GM21447 (cell line): ENCODE measurements at regions not wholly inside any gene's neighbourhood (a gene's known extent, or its start where the extent isn't known, plus 50 kb on each side); places are given as distances from the start of the nearest gene placed in this dataset.

ENCODE experiments used
- ATAC-seq: cut with Tn5 transposase; IDR thresholded peaks from one replicate; pipeline ENCODE4 v1.9.1; 2021; ENCODE audit not compliant: unreplicated experiment

- ATAC-seq: no peak
Observed at GRCh38 chr6:103236923-103237322, 1622.8 kb downstream of the HACE1 start.

GRCh38 chr6:103231181-103231580 is 1628.5 kb downstream of the HACE1 start:
- no peak for ATAC-seq

DNA sequence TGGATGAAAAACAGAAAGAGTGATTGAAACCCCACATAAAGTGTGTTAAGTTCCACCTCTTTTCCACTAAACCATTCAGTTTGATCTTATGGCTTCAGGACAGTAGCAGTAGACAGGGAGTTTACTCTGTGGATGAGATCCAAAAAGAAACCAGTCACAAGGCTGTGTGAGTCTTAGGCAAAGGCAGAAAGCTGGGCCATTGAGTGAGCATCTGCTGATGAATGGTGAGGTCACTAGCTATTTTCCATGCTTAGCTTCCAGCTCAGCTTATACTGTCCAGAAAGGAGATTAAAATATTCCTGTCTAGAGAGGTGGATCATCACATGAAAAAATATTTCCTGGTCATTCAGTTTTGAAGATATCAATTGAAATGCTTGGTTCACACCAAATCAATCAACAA is 1643.9 kb downstream of the HACE1 start:
- no peak for ATAC-seq

DNA sequence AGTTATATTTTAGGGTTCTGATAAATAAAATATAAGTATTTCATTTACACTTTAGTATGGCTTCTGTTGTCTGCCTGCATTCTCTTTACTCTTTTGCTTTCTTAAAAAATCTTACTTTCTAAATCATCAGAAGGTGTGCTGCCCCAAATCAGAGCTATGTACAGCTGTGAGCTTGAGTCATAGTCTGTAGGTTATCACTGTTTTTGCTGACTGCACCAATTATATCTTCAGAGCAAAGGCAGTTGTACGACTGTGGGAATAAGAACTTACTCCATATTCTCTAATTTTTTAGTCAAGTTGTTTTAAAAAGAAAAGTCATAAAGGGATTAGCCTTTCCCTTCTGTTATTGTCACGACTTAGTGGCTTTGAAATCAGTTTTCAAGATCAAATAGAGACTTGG is 1649.0 kb downstream of the HACE1 start:
- ATAC-seq: no peak

DNA sequence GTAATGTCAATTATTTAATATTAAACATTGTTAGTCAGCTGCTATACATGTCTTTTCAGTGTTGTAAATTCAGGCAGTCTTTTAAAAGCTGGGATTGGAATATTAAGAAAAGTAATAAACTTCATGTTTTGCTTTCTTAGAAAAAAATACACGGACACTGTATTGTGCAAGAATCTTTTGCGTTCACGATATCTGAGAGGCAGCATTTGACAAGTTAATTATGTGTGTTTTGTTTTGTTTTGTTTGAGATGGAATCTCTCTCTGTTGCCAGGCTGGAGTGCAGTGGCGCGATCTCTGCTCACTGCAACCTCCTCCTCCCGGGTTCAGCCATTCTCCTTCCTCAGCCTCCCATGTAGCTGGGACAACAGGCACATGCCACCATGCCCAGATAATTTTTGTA is 1661.3 kb downstream of the HACE1 start:
- no peak for ATAC-seq

DNA sequence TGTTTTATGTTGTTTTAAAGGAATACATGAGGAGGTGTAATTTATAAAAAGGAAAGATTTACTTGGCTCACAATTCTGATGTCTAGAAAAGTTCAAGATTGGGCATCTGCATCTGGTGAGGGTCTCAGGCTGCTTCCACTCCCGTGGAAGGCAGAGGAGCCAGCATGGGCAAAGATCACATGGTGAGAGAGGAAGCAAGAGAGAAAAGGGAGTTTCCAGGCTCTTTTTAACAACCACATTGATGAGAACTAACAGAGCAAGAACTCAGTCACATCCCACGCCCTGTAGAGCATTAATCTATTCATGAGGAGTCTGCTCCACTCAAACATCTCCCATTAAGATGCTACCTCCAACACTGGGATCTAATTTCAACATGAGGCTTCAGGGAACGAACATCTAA is 1666.3 kb downstream of the HACE1 start:
- ATAC-seq: no peak

DNA sequence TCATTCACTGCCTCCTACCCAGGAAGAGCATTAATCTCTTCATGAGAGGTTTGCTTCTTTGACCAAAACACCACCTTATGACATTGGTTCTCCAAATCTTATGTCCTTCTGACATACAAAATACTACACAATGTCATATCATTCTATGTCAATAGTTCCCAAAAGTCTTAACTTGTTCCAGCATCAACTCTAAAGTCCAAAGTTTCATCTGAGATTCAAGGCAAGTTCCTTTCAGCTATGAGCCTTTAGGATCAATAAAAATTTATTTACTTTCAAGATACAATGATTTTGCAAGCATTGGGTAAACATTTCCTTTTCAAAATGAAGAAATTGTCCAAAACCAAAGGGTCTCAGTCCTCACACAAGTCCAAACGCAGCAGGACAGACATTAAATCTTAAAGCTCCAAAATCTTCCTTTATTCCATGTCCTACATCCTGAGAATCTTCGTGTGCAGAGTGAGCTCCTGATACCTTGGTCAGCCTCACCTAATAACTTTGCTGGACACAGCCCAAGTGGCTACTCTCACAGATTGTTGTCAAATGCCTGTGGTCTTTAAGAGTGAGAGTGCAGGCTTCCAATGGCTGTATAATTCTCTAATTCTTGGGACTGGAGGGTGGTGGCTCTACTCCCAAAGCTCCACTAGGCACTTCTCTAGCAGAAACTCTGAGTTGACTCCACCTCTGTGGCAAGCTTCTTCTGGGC is 1668.2 kb downstream of the HACE1 start:
- ATAC-seq: no peak

- ATAC-seq: no peak
Observed at GRCh38 chr6:103184776-103185175, 1674.9 kb downstream of the HACE1 start.

DNA sequence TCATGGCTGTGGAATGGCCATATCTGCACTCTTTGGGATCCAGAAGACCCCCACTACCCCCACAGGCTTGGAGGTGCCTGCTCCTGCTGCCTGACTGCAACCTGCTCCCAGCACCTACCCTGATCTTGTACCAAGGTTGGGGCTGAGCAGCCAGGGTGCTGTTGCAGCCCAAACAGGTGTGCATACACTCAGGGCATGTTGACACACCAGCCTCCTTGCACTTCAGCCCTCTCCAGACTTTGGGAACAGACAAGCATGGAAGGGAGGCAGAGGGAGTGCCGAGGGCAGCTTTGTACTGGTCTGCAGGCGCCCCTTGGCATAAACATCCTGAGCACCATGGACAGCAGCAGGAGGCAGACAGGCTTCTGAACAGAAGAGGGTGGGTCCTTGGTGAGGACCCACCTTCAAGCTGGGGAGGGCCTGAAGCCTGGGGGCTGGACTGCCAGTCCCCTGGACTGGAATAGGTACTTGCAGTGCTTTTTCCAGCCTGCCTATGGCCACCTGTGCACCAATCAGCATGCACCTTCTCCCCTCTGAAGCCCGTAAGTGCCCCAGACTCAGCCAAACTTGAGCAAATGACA is 1675.8 kb downstream of the HACE1 start:
- ATAC-seq: no peak

DNA sequence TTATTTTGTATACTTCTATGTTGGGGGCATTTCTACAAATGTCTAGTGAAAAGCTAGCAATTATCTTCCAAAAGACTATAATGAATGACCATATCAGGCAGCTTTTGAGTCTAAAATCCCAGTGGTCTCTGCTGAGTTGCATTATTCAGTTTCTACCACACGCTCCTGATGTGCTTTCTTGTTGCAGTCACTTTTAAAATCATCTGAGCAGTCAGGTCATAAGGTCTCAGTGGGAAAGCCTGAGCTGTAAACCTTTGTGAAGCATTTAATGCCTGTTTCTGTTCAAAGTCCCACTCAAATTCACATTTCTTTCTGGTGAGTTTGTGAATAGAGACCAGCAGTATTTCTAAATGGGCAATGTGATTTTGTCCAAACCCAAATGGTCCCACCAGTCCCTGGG is 1681.5 kb downstream of the HACE1 start:
- no peak for ATAC-seq

DNA sequence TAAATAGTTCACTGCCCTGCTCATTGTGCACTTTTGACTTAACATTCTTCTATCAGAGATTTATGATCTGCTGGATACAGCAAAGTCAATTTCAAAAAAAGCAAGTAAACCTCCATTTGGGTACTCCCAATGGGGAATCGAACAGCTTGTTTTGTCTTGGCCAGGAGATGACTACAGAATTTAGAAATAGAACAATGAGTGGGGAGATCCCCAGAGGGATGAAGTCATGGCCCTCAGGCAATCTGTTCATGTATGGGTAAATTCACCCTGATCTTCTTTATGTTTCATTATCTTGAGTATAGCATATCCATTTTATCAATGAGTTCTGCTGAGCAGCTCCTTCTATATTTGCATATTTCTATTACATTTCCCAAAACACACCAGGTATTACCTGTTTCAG is 1681.9 kb downstream of the HACE1 start:
- no peak for ATAC-seq

GRCh38 chr6:103175056-103175455 is 1684.7 kb downstream of the HACE1 start:
- ATAC-seq: no peak

- no peak for ATAC-seq
Observed at GRCh38 chr6:103167345-103168071, 1692.2 kb downstream of the HACE1 start.

GRCh38 chr6:103154779-103155572 is 1704.7 kb downstream of the HACE1 start:
- ATAC-seq: no peak

GRCh38 chr6:103153016-103153415 is 1706.7 kb downstream of the HACE1 start:
- no peak for ATAC-seq

GRCh38 chr6:103142902-103143301 is 1716.8 kb downstream of the HACE1 start:
- ATAC-seq: no peak

GRCh38 chr6:103140308-103141027 is 1719.3 kb downstream of the HACE1 start:
- ATAC-seq: no peak

DNA sequence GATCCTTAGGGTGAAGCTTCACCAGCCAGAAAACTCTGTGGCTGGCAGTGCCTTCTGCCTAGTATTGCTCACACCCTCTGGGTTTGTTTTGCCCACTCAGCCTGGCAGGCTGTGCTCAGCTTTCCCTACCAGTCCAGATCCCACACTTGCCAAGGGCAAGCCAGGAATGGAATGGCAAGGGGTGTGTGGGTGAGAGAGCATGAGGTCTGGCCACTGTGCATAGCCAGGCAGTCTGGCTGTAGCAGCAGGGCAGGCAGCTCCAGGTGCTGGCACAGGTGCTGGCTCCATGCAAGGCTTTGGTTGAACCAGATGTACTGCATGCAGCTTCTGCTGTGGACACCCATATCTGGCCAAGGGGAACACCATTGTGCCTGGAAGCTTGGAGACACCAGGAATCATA is 1720.3 kb downstream of the HACE1 start:
- ATAC-seq: no peak

DNA sequence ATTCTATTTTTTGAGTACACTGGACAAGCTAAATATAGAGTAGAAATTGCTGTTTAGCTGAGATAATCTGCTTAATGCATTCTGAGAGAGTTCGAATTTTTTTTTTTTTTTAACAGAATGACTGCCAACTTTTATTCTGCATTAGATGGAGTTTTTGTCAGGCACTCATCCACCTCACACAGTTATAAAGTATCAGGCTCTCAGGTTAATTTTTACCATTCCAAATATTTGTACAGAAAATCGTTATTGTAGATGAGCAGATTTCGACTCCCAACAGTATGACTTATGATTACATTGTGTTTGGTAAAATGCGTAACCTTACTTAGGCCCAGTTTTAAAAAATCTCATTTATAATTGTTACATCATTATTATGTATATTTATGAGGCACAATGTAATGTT is 1731.0 kb downstream of the GRIK2 start:
- ATAC-seq: no peak

DNA sequence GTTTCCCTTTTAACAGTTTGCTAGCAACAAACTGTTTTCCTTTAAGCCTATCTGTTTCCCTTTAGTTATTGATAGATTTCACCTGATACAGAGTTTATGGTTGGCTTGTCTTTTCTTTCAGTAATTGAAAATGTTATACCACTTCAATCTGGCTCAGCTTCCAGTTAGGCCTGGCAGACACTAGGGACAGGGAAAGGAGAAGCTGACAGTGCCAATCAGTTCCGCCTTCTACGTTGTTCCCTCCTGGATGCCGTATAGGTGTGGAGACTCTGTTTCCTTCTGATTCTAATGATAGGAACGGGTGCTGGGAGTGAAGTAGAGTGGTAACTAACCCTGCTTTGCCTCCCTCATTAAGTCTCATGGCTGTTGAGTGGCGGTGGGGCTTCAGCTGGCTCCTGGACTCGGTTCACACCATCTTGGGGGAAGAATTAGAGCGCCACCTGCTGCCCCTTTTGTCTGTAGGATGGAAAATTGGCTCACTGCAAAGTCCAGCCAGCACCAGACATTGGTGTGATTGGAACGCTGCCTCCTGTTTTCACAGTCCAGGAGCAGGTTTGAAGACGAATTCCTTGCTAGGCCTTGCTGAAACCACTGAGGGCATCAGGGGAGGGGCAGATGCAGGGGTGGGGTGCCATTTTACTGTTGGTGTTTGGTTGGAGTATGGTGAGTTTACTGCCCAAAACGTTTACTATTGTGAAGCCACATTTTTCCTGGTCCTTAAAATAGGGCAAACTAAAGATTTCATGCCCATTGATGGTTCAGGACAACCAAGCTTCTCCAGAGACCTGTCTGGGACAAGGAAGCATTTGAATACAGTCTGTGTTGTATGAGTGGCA is 1729.5 kb downstream of the GRIK2 start:
- no peak for ATAC-seq
